Activated CD8-positive, alpha-beta T cell treated with anti-CD3 and anti-CD28 coated beads for 36 hours (primary cell): ENCODE measurements at regions not wholly inside any gene's neighbourhood (a gene's known extent, or its start where the extent isn't known, plus 50 kb on each side); places are given as distances from the start of the nearest gene placed in this dataset.

Experiments
- ATAC-seq: fragments of 200-7000 bp; cut with Tn5 transposase; one replicate; pipeline ENCODE4 v1.10.0; 2021; ENCODE audit warnings: mild to moderate bottlenecking, moderate library complexity
- CTCF ChIA-PET: fragments of 350-600 bp; sonication (Branson Sonifier 250); formaldehyde crosslinking; loops from one replicate; lab custom pipeline; 2021; ENCODE audit warnings: antibody characterized with exemption; lab: Charles Lee
- POLR2A ChIA-PET: fragments of 350-600 bp; sonication (Branson Sonifier 250); formaldehyde crosslinking; loops from one replicate; lab custom pipeline; 2021; ENCODE audit warnings: antibody characterized with exemption; lab: Charles Lee
- DNase-seq: peaks from one replicate; pipeline ENCODE4 v3.0.0-alpha.2; 2020
- H3K27ac Mint-ChIP-seq: one replicate; pipeline ENCODE4 v1.8.0; 2021; ENCODE audit warnings: mild to moderate bottlenecking, mixed read lengths
- H3K27me3 Mint-ChIP-seq: one replicate; pipeline ENCODE4 v1.8.0; 2021; ENCODE audit warnings: mixed read lengths
- H3K36me3 Mint-ChIP-seq: one replicate; pipeline ENCODE4 v1.8.0; 2021; ENCODE audit warnings: low read depth, mixed read lengths
- H3K4me1 Mint-ChIP-seq: one replicate; pipeline ENCODE4 v1.8.0; 2021; ENCODE audit warnings: low read depth, mixed read lengths
- H3K4me3 Mint-ChIP-seq: one replicate; pipeline ENCODE4 v1.8.0; 2021; ENCODE audit warnings: mild to moderate bottlenecking, moderate library complexity, mixed read lengths
- H3K9me3 Mint-ChIP-seq: one replicate; pipeline ENCODE4 v1.8.0; 2021; ENCODE audit warnings: mixed read lengths
- intact Hi-C: fragments of 100-400 bp; cut with micrococcal nuclease; formaldehyde crosslinking; loops from one replicate; pipeline ENCODE4 v1.10.0; 2022
- TF ChIP-seq, protein P1 (sequence below): fragments of 200-600 bp; IDR thresholded peaks from one replicate; pipeline ENCODE4 v1.8.0; 2022; ENCODE audit warnings: antibody characterized with exemption, mild to moderate bottlenecking

DNA sequence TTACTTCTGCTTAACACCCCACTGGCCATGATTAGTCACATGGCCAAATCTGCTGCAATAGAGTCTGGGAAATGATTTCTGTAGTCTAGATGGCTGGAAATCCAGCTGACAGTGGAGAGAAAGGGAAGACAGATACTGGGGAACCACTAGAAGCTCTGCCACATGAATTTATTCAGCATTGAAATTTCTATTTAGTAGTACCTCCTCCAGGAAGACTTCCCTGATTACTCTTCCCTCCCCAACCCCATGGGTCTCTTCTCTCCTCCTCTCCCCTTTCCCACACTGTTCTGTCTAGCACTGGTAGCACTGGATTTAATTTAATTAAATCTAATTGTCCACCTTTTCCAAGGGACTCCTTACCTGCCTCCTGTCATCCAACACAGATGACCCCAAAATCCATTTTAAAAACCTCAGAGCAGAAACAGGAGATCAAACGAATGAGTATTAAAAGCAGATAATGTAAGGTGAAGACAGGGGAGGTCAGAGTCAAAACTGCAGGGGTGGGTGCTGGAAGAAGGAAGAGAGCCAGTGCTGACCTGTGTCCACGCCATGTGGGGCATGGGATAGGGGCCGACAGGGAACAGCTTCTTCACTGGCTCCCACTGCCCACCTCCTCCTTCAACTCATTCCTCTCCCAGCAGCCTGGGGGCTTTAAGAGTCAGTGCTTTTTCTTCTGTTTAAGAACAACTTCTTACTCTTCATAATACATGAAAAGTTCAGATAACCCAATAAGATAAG lies 169.2 kb upstream of the HS6ST1 start:
- ChIA-PET POLR2A (no interaction called here), CTCF (no interaction called here)
- intact Hi-C loops = no loop called here

DNA sequence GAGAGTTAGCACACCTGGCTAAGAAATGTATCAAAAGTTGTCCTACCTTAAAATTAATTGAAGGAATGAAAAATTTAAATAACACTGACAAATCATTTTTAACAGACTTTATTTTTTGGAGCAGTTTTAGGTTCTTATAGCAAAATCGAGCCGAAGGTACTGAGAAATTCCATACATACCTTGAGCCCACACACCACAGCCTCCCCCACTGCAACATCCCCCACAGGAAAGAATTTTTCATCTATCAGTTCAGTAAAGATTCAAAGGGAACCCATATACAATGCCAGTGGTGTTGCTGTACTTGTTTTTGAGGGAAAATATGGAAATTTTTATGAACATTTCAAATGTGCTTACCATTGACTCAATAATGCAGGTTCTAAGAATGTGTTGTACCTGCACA lies 169.8 kb upstream of the HS6ST1 start:
- H3K36me3 Mint-ChIP-seq = no peaks in the 10 kb centered on the region
- CTCF ChIA-PET = no interaction called here
- POLR2A ChIA-PET = no interaction called here
- no peaks in the 10 kb centered on the region for H3K4me1 Mint-ChIP-seq
- intact Hi-C loops = no loop called here
- no peak overlapping the region for H3K27ac Mint-ChIP-seq
- no peaks in the 10 kb centered on the region for H3K9me3 Mint-ChIP-seq
- TF ChIP-seq, protein P1, sequence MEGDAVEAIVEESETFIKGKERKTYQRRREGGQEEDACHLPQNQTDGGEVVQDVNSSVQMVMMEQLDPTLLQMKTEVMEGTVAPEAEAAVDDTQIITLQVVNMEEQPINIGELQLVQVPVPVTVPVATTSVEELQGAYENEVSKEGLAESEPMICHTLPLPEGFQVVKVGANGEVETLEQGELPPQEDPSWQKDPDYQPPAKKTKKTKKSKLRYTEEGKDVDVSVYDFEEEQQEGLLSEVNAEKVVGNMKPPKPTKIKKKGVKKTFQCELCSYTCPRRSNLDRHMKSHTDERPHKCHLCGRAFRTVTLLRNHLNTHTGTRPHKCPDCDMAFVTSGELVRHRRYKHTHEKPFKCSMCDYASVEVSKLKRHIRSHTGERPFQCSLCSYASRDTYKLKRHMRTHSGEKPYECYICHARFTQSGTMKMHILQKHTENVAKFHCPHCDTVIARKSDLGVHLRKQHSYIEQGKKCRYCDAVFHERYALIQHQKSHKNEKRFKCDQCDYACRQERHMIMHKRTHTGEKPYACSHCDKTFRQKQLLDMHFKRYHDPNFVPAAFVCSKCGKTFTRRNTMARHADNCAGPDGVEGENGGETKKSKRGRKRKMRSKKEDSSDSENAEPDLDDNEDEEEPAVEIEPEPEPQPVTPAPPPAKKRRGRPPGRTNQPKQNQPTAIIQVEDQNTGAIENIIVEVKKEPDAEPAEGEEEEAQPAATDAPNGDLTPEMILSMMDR = no peak
- DNase-seq (no peak), ATAC-seq (no peak)
- H3K27me3 Mint-ChIP-seq = peaks cover 4% of the 10 kb centered on the region
- no peak overlapping the region for H3K4me3 Mint-ChIP-seq

More for the DNA sequence above, 169.2 kb upstream of the HS6ST1 start:
- DNase-seq (no peak), ATAC-seq (no peak)
- no peak overlapping the region for H3K4me3 Mint-ChIP-seq
- TF ChIP-seq, protein P1 = no peak
- no peaks in the 10 kb centered on the region for H3K36me3 Mint-ChIP-seq
- no peaks in the 10 kb centered on the region for H3K9me3 Mint-ChIP-seq
- no peak overlapping the region for H3K27ac Mint-ChIP-seq
- H3K27me3 Mint-ChIP-seq = peaks cover 4% of the 10 kb centered on the region
- no peaks in the 10 kb centered on the region for H3K4me1 Mint-ChIP-seq

DNA sequence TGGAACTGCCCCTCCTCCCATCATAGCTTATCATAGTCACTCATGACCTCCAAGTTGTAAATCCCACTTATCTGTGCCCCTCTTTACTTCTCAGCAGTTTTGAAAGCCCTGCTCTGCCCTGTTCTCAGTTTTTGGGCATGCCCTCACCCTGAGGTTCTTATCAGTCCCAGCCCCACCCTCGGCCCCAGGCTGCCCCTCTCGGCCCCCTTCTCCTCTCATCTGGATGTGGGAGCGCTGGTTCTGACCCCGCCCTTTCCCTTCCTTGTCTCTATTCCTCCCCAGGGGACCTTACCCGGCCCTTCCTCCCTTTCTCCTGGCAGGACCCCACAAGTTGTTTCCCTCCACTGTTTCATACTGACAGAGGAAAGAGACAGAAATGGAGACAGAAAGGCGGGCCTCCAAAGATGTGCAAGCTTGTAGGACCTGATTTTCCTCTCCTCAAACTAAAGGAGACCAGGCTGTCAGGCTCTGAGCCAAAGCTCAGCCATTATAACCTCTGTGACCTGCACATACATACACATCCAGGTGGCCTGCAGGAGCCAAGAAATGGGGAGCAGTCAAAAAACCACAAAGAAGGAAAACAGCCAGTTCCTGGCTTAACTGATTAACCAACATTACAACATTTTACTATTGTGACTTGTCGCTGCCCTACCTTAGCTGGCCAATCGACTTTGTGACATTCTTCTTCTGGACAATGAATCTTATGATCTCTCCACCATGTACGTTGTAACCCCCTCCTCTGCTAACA lies 171.0 kb upstream of the HS6ST1 start:
- peaks cover 4% of the 10 kb centered on the region for H3K27me3 Mint-ChIP-seq
- no peak overlapping the region for H3K4me3 Mint-ChIP-seq
- ATAC-seq (no peak), DNase-seq (no peak)
- ChIA-PET CTCF (no interaction called here), POLR2A (no interaction called here)
- H3K27ac Mint-ChIP-seq = no peak overlapping the region
- H3K36me3 Mint-ChIP-seq = no peaks in the 10 kb centered on the region
- intact Hi-C loops = no loop called here
- H3K4me1 Mint-ChIP-seq = no peaks in the 10 kb centered on the region
- peaks cover 1% of the 10 kb centered on the region for H3K9me3 Mint-ChIP-seq
- TF ChIP-seq, protein P1 = no peak

DNA sequence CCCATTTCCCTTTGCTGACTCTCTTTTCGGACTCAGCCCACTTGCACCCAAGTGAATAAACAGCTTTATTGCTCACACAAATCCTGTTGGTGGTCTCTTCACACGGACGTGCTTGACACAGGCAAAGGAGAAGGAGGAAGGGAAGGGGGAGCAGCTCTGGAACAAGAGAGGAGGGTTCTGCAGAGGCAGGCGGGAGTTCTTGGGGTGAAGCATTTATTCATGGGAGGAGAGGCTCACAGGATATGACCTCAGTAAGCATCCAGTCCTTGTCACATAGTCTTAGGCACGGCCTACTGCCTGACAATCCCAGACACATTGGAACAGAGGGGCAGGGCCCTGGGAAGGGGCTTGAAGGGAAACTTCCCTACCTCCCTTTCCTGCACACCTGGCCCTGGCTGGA lies 171.7 kb upstream of the HS6ST1 start:
- Mint-ChIP-seq H3K4me1 (no peaks in the 10 kb centered on the region), H3K27ac (no peak overlapping the region), H3K4me3 (no peak overlapping the region), H3K9me3 (peaks cover 1% of the 10 kb centered on the region), H3K36me3 (no peaks in the 10 kb centered on the region), H3K27me3 (peaks cover 4% of the 10 kb centered on the region)
- CTCF ChIA-PET = no interaction called here
- intact Hi-C loops = no loop called here
- POLR2A ChIA-PET = no interaction called here
- TF ChIP-seq, protein P1 = no peak
- ATAC-seq (no peak), DNase-seq (no peak)
